Smooth muscle cell of the brain vasculature (primary cell): ENCODE measurements at regions not wholly inside any gene's neighbourhood (a gene's known extent, or its start where the extent isn't known, plus 50 kb on each side); places are given as distances from the start of the nearest gene placed in this dataset.
"Not testable (repeated sequence)": the region's sequence is repeated elsewhere in the genome, so short reads cannot be mapped to it uniquely, and the experiment has no call there.

Experiments
- DNase-seq: peaks from one replicate; pipeline ENCODE4 v3.0.0-alpha.2; 2012; ENCODE audit warnings: low read depth, low spot score

DNA sequence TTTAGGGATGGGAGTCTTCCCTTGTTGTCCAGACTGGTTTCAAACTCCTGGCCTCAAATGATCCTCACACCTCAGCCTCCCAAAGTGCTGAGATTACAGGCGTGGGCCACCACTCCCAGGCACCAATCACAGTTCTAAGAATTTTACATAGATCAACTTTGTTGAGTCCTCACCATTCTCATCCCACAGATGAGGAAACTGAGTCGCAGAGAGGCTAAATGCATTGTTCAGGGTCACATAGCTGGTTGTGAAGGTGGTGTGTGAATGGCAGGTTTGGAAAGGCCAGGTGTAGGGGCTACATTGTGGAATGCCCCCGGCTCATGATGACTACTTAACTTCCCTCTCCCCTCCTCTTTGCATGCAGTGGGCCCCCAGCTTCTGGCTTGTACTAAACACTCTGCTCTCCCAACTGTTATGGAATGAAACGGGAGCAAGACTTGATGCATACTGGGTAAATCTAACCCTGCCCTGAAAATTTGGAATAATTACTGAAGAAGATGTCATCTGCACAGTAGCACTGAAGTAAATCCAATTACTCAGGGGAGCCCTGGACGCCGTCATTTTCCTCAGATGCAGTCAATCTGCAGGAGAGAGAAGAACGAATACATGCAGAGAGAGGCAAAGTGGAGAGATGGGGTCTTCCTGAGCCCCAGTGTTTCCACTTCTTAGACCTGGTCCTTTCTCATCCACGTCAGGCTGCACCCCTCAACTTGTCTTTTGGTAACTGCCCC, 102.3 kb upstream of the ZNF217 start:
- DNase-seq, result no peak

DNA sequence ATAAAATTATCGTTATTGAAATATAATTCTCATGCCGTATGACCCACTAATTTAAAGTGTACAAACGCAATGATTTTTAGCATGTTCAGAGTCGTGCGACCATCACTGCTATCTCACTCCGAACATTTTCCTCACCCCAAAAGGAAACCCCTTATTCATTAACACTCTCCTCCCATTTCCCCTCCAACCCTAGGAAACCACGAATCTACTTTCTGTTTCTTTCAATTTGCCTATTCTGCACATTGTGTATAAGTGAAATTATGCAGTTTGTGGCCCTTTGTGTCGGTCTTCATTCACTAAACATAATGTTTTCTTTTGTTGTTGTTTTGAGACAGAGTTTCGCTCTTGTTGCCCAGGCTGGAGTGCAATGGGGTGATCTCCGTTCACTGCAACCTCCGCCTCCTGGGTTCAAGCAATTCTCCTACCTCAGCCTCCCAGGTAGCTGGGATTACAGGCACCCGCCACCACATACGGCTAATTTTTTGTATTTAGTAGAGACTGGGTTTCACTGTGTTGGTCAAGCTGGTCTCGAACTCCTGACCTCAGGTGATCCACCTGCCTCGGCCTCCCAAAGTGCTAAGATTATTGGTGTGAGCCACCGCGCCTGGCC, 99.7 kb upstream of the ZNF217 start:
- no peak for DNase-seq

DNA sequence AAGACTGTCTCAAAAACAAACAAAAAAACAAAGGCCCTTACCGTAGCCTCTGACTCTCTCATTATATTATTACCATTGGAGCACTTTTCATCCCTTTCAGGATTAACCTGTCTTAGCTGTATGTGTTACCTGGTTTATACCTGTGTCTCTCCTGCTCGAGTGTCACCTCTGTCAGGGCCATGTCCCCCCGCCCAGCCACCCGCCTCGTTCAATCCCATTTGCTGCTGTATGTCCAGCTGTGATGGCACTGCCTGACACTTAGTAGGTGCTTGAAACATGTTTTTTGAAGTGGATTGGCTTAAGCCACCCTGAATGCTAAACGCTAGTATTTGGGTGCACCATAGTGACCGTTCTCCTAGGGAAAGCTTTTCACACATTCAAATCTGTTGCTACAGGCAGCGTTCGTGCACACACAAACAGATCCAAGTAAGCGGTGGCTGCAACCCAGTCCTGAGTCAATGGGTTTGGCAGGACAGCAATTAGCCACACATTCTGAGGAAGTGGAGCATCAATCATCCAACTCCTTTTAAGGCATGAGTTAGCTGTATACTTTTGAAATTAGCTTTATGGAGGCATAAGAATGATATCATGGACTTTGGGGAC, 98.9 kb upstream of the ZNF217 start:
- no peak for DNase-seq

DNA sequence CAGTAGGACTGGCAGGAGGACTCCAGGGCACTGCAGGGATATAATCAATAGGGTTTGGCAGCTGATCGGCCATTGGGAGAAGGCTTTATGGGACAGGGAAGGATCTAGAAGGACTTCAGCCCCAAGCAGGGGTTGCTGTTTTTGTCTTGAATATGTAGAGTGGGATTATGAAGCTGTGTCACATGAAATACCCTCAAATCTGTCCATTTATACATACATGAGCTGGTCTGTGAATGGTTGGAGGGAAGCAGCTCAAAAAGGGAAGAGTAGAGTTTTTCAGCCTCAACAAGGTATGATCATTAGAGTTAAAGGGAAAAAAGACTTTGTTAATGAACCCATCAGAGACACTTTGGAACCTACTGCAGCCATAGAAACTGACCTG, 98.2 kb upstream of the ZNF217 start:
- no peak for DNase-seq

DNA sequence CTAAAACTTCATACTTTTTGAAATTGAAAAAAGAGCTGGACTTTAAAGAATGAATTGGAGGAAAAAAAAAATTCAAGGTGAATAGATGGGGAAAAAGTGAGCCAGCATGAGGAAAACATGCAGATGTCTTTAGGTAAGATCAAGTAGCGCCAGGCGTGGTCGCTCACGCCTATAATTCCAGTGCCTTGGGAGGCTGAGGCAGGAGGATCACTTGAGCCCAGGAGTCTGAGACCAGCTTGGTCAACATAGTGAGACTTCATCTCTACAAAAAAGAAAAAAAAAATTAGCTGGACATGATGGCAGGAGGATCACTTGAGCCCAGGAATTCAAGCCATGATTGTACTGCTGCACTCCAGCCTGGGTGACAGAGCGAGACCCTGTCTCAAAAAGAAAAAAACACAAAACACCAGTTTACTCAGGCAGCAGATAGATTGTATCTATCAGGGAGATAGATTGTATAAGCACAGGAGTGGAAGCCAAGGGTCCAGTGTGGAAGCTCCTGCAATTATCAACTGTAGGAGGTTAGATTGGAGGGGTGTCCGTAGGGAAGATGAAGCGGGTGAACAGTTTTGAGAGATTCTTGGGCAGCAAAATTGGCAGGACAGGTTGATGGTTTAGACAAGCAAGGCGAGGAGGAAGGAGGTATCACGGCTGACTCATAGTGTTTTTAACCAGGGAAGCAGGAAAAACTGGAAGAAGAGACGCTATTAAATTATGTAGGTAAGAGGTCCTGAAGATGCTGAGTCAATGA, 97.6 kb upstream of the ZNF217 start:
- DNase-seq, result no peak

DNA sequence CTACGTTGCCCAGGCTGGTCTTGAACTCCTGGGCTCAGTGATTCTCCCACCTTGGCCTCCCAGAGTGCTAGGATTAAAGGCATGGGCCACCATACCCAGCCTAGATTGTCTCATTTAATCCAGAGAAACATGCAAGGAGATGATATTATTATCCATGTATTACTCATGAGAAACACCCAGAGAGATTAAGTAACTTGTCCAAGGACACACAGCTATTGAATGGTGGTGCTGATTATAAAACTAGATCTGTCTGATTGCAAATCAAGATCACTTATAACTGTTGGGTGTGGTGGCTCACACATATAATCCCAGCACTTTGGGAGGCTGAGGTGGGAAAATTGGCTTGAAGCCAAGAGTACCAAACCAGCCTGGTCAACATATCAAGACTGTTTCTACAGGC, 94.4 kb upstream of the ZNF217 start:
- DNase-seq, result no peak

DNA sequence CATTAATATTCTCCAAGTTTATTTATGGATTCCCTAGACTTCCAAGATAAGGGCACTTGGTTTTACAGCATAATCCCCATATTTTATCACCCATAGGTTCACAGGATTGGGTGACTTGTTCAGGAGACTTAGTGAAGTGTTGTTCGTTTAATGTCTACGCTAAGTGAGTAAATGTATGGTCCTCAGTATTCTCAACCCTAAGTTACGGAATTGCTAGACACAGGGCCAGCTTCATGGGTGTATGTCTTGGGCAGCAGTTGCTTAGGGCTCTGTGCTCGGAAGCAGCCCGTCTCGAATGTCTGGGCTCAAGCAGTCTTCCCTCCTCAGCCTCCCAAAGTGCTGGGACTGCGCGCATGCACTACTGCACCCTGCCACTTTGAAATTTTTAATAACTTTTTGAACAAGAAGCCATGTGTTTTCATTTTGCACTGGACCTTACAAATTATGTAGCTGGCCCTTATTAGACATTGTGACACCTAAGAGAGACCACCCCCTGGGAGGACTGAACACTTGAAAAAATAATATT, 91.5 kb upstream of the ZNF217 start:
- no peak for DNase-seq

DNA sequence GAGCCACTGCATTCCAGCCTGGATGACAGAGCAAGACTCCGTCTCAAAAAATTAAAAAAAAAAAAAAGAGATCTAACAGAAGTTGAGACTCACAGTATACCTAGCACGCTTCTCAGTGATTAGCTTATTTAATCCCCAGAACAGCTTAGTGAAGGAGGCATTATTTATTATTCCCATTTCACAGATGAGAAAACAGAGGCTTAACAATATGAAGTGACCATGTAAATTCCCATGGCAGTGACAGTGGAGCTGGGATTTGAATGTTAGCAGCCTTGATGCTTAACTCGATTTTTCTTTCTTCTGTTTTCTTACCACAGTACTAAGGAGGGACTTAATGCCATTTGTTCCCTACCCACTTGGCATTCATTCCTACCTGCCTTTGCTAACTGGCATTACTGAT, 89.9 kb upstream of the ZNF217 start:
- no peak for DNase-seq

DNA sequence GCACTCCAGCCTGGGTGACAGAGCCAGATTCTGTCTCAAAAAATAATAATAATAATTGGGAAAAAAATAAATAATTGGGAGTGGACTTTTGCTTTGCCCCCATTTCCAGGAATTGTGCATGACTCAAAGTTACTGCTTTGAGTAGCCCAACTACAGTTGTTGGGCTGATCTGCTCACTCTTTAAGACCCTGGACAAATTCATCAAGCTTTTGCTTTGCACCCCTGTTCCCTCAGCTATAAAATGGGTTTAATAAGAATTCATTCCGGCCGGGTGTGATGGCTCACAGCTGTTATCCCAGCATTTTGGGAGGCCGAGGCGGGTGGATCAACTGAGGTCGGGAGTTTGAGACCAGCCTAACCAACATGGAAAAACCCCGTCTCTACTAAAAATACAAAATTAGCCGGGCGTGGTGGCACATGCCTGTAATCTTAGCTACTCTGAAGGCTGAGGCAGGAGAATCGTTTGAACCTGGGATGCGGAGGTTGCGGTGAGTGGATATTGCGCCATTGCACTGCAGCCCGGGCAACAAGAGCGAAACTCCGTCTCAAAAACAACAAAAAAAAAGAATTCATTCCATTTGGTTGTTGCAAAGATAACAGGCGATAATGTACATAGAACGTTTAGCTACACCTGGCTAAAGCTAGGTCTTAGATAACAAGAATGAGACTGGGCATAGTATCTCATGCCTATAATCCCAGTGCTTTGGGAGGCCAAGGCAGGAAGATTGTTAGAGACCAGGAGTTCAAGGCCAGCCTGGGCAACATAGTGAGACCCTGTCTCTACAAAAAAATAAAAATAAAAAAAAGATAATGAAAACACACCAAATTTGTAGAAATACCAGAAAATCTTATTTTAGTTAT, 87.9 kb upstream of the ZNF217 start:
- no peak for DNase-seq

DNA sequence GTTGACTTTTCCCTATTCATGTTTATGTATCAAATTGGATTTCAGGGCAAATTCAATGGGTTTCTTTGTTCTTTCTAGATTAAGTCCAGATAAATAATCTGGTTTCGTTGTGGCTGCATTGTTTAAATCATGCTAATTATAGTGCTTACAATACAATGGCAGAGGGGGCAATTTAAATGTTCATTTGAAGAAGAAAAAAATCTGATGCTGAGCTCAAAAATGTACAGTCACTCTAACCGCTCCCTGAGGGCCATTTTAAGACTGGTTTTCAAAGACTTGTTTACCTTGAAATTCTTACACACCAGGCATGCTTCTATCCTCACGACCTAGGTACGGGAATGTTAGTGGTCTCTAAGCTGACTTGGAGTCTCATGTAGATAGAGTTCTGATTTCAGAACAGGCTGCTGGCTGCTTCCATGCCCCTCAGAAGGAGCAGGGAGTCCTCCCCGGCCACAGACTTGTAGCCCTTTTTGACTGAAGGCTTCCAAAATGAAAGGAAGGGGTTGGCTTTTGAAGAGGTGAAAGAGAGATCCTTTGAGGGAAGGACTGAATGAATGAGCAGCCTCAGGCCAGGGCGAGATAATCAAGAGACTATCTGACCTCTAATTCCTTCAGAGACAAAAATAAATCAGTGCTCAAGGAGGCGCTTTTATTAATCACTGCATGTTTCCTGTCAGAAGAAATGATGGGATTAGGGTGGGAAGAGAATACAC, 86.1 kb upstream of the ZNF217 start:
- no peak for DNase-seq

DNA sequence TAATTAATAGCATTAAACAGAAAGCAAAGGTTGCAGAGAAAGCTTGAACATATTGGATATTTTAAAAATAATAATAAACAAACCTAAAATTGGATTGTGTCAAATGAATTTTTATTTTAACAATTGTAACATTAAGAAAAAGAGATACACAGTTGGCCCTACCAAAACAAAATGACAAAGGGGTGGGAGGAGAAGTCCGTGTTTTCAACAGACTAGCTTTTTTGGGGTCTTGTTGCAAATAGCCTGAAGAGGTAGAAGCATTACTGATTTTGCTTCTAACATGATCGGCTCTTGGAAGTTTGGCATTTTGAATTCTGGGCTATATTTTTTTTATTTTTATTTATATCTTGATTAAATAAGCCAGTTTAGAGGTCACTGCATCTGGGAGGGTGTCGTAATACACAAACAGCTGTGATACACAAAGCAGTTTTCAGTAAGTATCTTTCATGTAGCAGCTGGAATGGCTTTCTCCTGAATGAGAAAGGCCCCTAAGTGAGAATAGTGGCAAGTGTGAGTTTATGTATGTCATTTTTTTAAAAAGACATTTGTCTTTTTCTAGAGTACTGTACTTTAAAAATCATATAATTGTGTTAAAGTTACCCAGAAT, 85.5 kb upstream of the ZNF217 start:
- DNase-seq, result no peak

DNA sequence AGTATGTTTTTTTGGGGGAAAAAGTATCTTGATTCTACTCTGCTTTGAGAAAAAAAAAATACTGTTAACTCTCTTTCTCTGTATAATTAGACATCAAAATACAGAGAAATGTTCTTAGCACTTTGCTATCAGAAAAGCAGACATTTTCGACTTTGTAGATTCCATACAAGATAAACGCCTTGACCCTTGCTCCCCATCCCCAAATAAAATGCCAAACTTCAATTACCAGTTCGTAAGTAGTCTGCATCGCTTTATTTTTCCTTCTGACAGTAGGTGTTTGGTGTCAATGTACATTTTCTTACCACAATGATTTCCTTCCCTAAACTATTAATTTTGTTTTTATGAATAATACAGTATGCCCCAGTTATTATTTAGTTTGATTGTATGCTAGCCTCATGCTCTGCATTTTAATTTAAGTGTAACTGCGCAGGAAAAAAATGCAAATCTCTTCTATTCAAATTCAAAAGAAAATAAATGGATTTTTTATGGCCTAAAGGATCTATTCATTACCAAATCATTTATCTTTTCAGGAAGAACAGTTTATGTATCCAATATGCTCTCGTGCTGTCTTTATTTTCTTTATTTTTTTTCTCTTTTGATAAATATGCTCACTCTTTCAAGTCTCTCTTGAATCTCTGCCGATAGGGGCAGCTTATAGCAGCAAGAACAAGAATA, 84.8 kb upstream of the ZNF217 start:
- no peak for DNase-seq

DNA sequence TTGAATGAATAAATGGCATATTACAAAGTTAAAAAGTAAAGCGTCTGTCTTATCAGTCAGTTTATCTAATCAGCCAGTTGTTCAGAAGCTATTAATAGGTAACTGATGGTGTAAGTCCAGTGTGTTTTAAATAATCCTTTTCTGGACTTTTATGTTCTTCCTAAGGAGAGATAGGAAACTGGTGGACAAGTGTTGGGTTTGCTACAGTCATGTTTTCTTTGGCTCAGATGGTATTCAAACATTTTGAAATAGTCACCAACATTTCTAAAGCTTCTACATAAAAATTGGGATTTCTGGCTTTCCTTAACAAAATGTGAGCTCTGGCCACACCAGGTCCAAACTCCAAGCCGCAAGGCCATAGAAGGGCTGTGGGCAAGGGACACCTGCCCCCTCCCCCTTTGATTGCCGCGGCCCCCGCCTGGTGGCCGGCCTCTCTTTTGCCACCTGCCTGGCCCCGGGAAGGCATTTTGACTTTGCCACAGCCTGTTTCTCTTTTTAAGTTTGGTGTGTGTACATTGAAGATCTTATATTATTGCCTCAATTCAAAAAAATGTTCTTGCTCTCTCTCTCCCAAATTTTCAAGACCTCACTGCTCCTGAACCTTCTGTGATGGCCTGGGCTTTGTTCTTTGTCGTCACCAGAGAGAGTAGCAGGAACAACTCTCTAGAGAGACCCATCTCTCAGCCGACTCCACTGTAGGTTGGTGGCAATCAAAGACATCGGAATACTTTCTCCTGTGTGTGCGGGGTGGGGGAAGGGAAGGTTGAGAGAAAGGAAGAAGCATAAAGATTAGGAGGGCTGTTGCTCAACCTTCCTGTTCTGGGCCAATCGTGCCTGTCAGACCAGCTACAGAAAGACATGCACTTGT, 84.0 kb upstream of the ZNF217 start:
- DNase-seq, result no peak

DNA sequence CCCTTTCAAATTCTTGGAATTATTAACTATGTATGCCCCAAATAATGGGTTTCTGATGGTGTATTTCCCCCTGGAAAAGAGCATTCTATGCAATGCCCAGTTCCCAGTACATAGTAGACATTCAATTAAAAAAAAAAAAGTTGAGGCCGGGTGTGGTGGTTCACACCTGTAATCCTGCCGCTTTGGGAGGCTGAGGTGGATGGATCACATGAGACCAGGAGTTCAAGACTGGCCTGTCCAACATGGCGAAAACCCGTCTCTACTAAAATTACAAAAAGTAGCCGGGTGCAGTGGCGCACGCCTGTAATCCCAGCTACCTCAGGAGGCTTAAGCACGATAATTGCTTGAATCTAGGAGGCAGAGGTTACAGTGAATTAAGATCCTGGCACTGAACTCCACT, 83.3 kb upstream of the ZNF217 start:
- DNase-seq, result no peak

DNA sequence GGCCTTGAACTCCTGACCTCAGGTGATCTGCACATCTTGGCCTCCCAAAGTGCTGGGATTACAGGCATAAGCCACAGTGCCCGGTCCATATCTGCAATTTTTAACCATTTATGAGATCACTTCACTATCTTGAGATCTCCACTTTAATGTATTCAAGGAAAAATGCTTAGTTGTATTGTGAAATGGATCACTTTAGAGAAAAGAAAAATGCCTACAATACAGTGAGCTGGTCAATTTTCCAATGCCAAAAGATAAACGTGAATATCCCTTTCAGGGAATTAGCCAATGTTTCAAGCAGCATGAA, 82.8 kb upstream of the ZNF217 start:
- no peak for DNase-seq

DNA sequence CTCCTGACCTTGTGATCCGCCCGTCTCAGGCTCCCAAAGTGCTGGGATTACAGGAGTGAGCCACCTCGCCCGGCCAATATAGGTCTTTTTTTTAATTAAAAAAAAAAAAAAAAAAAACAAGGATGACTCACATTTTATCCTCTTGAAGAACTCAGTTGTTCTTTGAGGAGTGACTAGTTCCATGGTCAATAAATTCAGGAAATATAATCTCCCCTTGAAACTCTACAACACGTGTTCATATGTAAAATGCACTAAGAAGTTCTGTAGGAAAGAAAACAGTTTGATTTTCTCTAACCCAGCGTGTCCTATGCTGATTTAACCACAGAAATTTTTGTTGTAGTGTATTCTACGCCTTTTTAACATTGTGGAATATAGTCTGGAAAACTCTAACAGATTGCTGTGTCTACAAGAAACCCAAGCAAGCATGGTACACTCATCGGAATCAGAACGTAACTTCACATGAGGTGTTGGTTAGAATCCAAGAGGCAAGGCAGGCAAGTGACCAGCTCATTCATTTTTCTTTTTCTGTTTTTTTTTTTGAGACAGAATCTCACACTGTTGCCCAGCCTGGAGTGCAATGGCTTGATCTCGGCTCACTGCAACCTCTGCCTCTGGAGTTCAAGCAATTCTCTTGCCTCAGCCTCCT, 79.0 kb upstream of the ZNF217 start:
- no peak for DNase-seq

DNA sequence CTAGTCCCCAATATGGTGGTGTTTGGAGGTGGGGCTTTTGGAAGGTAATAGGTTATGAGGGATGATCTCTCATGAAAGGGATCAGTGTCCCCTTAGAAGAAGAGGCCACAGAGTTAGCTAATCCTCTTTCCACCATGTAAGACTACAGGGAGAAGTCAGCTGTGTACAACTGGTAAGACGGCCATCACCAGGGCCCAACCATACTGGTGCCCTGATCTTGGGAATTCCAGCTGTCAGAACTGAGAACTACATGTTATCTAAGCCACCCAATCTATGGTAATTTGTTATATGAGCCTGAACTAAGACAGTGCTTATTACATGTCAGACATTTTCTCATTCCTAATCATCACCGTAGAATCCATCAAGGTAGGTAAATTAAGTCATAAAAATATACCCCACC, 77.7 kb upstream of the ZNF217 start:
- DNase-seq, result no peak

DNA sequence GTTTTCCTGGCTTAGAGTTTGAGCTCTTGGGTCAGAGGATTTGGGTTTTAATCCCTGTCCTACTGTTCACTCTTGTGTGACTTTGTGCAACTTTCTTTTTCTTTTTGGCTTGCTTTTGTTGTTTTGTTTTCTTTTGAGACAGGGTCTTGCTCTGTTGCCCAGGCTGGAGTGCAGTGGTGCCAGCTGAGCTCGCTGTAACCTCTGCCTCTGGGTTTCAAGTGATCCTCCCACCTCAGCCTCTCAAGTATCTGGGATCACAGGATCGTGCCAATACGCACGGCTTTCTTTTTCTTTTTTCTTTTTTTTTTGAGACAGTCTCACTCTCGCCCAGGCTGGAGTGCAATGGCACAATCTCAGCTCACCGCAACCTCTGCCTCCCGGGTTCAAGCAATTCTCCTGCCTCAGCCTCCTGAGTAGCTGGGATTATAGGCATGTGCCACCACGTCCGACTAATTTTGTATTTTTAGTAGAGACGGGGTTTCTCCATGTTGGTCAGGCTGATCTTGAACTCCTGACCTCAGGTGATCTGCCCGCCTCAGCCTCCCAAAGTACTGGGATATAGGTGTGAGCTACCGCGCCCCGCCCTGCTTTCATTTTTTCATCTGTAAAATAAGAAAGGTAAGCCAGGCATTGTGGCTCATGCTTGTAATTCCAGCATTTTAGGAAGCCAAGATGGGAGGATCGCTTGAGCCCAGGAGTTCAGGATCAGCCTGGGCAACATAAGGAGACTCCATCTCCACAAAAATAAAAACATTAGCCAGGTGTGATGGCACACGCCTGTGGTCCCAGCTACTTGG, 76.1 kb upstream of the ZNF217 start:
- DNase-seq, result not testable (repeated sequence)
